ENCODE measurements at regions not wholly inside any gene's neighbourhood (a gene's known extent, or its start where the extent isn't known, plus 50 kb on each side); places are given as distances from the start of the nearest gene placed in this dataset.

GRCh38 chr11:110919241-110919922 lies 207.1 kb upstream of the ARHGAP20 start:
- TF ChIP-seq CTCF (IDR thresholded peaks at IDR 0.05) = no peak
- Mint-ChIP-seq H3K4me1 (ENCODE audit: unreplicated experiment) (no peaks in the 10 kb centered on the region), H3K27me3 (ENCODE audit: unreplicated experiment) (peaks cover 22% of the 10 kb centered on the region), H3K4me3 (ENCODE audit: unreplicated experiment) (no peak overlapping the region), H3K36me3 (ENCODE audit: unreplicated experiment) (no peaks in the 10 kb centered on the region), H3K27ac (ENCODE audit: unreplicated experiment) (no peak overlapping the region), H3K9me3 (ENCODE audit: unreplicated experiment) (peaks cover 7% of the 10 kb centered on the region)
- no peak for DNase-seq (ENCODE audit: extremely low spot score, unreplicated experiment)

GRCh38 chr11:110918351-110918750 lies 206.1 kb upstream of the ARHGAP20 start:
- Mint-ChIP-seq H3K4me3 (ENCODE audit: unreplicated experiment) (no peak overlapping the region), H3K27me3 (ENCODE audit: unreplicated experiment) (peaks cover 17% of the 10 kb centered on the region), H3K36me3 (ENCODE audit: unreplicated experiment) (no peaks in the 10 kb centered on the region), H3K4me1 (ENCODE audit: unreplicated experiment) (no peaks in the 10 kb centered on the region), H3K9me3 (ENCODE audit: unreplicated experiment) (peaks cover 7% of the 10 kb centered on the region), H3K27ac (ENCODE audit: unreplicated experiment) (no peak overlapping the region)
- TF ChIP-seq CTCF (IDR thresholded peaks at IDR 0.05) = no peak
- no peak for DNase-seq (ENCODE audit: extremely low spot score, unreplicated experiment)

GRCh38 chr11:110912437-110912836 lies 200.2 kb upstream of the ARHGAP20 start:
- Mint-ChIP-seq H3K36me3 (ENCODE audit: unreplicated experiment) (no peaks in the 10 kb centered on the region), H3K4me3 (ENCODE audit: unreplicated experiment) (no peak overlapping the region), H3K9me3 (ENCODE audit: unreplicated experiment) (peaks cover 7% of the 10 kb centered on the region), H3K27me3 (ENCODE audit: unreplicated experiment) (peaks cover 10% of the 10 kb centered on the region), H3K4me1 (ENCODE audit: unreplicated experiment) (peaks cover 7% of the 10 kb centered on the region), H3K27ac (ENCODE audit: unreplicated experiment) (no peak overlapping the region)
- TF ChIP-seq CTCF (IDR thresholded peaks at IDR 0.05) = no peak
- DNase-seq (ENCODE audit: extremely low spot score, unreplicated experiment) = no peak

- peaks cover 9% of the 10 kb centered on the region for H3K4me1 Mint-ChIP-seq (ENCODE audit: unreplicated experiment)
These were observed 198.1 kb upstream of the ARHGAP20 start for GRCh38 chr11:110910384-110910783.

GRCh38 chr11:110909336-110909735 lies 197.1 kb upstream of the ARHGAP20 start:
- DNase-seq (ENCODE audit: extremely low spot score, unreplicated experiment) = no peak
- peaks cover 10% of the 10 kb centered on the region for H3K27me3 Mint-ChIP-seq (ENCODE audit: unreplicated experiment)
- no peaks in the 10 kb centered on the region for H3K9me3 Mint-ChIP-seq (ENCODE audit: unreplicated experiment)
- no peaks in the 10 kb centered on the region for H3K36me3 Mint-ChIP-seq (ENCODE audit: unreplicated experiment)
- no peak overlapping the region for H3K4me3 Mint-ChIP-seq (ENCODE audit: unreplicated experiment)
- no peak overlapping the region for H3K27ac Mint-ChIP-seq (ENCODE audit: unreplicated experiment)
- no peak for TF ChIP-seq CTCF (IDR thresholded peaks at IDR 0.05)
- H3K4me1 Mint-ChIP-seq (ENCODE audit: unreplicated experiment) = peaks cover 9% of the 10 kb centered on the region

More at GRCh38 chr11:110910384-110910783, 198.1 kb upstream of the ARHGAP20 start:
- no peak overlapping the region for H3K27ac Mint-ChIP-seq (ENCODE audit: unreplicated experiment)
- H3K4me3 Mint-ChIP-seq (ENCODE audit: unreplicated experiment) = no peak overlapping the region
- peaks cover 6% of the 10 kb centered on the region for H3K9me3 Mint-ChIP-seq (ENCODE audit: unreplicated experiment)
- H3K36me3 Mint-ChIP-seq (ENCODE audit: unreplicated experiment) = no peaks in the 10 kb centered on the region
- TF ChIP-seq CTCF (IDR thresholded peaks at IDR 0.05) = no peak
- no peak for DNase-seq (ENCODE audit: extremely low spot score, unreplicated experiment)
- peaks cover 10% of the 10 kb centered on the region for H3K27me3 Mint-ChIP-seq (ENCODE audit: unreplicated experiment)
